BLaER1 treated with 17β-estradiol and CSF1 and Interleukin-3, amounts not matched to agents 10 nM and 100 nM (cell line): ENCODE measurements at regions not wholly inside any gene's neighbourhood (a gene's known extent, or its start where the extent isn't known, plus 50 kb on each side); places are given as distances from the start of the nearest gene placed in this dataset.

Experiments
- H3K27ac ChIP-seq, 11 experiments: shearing (Covaris generic); formaldehyde crosslinking; 2 replicates each; pipeline ENCODE4 v1.8.1; 2022
- H3K27me3 ChIP-seq, 11 experiments: shearing (Covaris generic); formaldehyde crosslinking; 2 replicates each; pipeline ENCODE4 v1.8.1; 2022
- H3K36me3 ChIP-seq, 11 experiments: shearing (Covaris generic); formaldehyde crosslinking; 2 replicates each; pipeline ENCODE4 v1.8.1; 2022
- H3K4me1 ChIP-seq, 10 experiments: shearing (Covaris generic); formaldehyde crosslinking; 2 replicates each; pipeline ENCODE4 v1.8.1; 2022
- H3K4me2 ChIP-seq, 11 experiments: shearing (Covaris generic); formaldehyde crosslinking; 2 replicates each; pipeline ENCODE4 v1.8.1; 2022
- H3K4me3 ChIP-seq, 10 experiments: shearing (Covaris generic); formaldehyde crosslinking; 2 replicates each; pipeline ENCODE4 v1.8.1; 2022
- H3K9ac ChIP-seq, 11 experiments: shearing (Covaris generic); formaldehyde crosslinking; 2 replicates each; pipeline ENCODE4 v1.8.1; 2022
- H3K9me3 ChIP-seq, 11 experiments: shearing (Covaris generic); formaldehyde crosslinking; replicated peaks in 1 of 11; 2 replicates each; pipeline ENCODE4 v1.8.1; 2022
- H4K20me1 ChIP-seq, 11 experiments: shearing (Covaris generic); formaldehyde crosslinking; 2 replicates each; pipeline ENCODE4 v1.8.1; 2022
- Cebpa-rat ChIP-seq, 11 experiments: shearing (Covaris generic); IDR thresholded peaks; 2 replicates each; pipeline ENCODE4 v1.8.1; 2022

- TF ChIP-seq Cebpa-rat (IDR thresholded peaks at IDR 0.05) = no peak
- Histone ChIP-seq H3K4me1 (peaks cover 0 to 31% (median 17%) of the 10 kb centered on the region in 10 experiments; a peak in 14 of 20 replicates), H3K4me3 (no peak overlapping the region), H4K20me1 (peaks cover 0 to 20% (median 7%) of the 10 kb centered on the region in 11 experiments; a peak in 10 of 22 replicates), H3K9ac (no peak overlapping the region), H3K27ac (no peak overlapping the region), H3K4me2 (no peak overlapping the region), H3K36me3 (no peaks in the 10 kb centered on the region), H3K9me3 (peaks cover 0 to 7% (median 4%) of the 10 kb centered on the region in 11 experiments; a peak in 4 of 22 replicates), H3K27me3 (peaks cover 25 to 48% (median 38%) of the 10 kb centered on the region in 11 experiments)
Measured at GRCh38 chr11:70727021-70727420, 328.7 kb downstream of the CTTN start.

GRCh38 chr11:70727899-70728620 lies 329.7 kb downstream of the CTTN start:
- no peak overlapping the region for H3K9ac ChIP-seq
- peaks cover 0 to 17% (median 5%) of the 10 kb centered on the region in 11 experiments; a peak in 7 of 22 replicates for H4K20me1 ChIP-seq
- H3K36me3 ChIP-seq = no peaks in the 10 kb centered on the region
- H3K4me3 ChIP-seq = no peak overlapping the region
- no peak for TF ChIP-seq Cebpa-rat (IDR thresholded peaks at IDR 0.05)
- no peak overlapping the region for H3K27ac ChIP-seq
- H3K27me3 ChIP-seq = peaks cover 15 to 37% (median 28%) of the 10 kb centered on the region in 11 experiments
- H3K4me1 ChIP-seq = peaks cover 0 to 31% (median 17%) of the 10 kb centered on the region in 10 experiments; a peak in 14 of 20 replicates
- H3K4me2 ChIP-seq = no peak overlapping the region
- peaks cover 0 to 7% (median 4%) of the 10 kb centered on the region in 11 experiments; a peak in 4 of 22 replicates for H3K9me3 ChIP-seq

- no peak for TF ChIP-seq Cebpa-rat (IDR thresholded peaks at IDR 0.05)
- Histone ChIP-seq H3K9me3 (peaks cover 0 to 7% (median 0%) of the 10 kb centered on the region in 11 experiments; a peak in 3 of 22 replicates), H3K27ac (no peak overlapping the region), H3K4me3 (no peak overlapping the region), H3K9ac (no peak overlapping the region), H3K27me3 (peaks cover 0 to 19% (median 9%) of the 10 kb centered on the region in 11 experiments; a peak in 14 of 22 replicates), H4K20me1 (peaks cover 0 to 19% (median 4%) of the 10 kb centered on the region in 11 experiments; a peak in 7 of 22 replicates), H3K4me1 (peaks cover 0 to 23% (median 11%) of the 10 kb centered on the region in 10 experiments; a peak in 14 of 20 replicates), H3K36me3 (no peaks in the 10 kb centered on the region), H3K4me2 (no peak overlapping the region)
Measured at GRCh38 chr11:70729949-70730348, 331.6 kb downstream of the CTTN start.

- no peaks in the 10 kb centered on the region for H3K36me3 ChIP-seq
- no peak for TF ChIP-seq Cebpa-rat (IDR thresholded peaks at IDR 0.05)
- H3K9ac ChIP-seq = no peak overlapping the region
- peaks cover 0 to 19% (median 7%) of the 10 kb centered on the region in 10 experiments; a peak in 14 of 20 replicates for H3K4me1 ChIP-seq
- H3K9me3 ChIP-seq = peaks cover 0 to 7% (median 0%) of the 10 kb centered on the region in 11 experiments; a peak in 3 of 22 replicates
- no peak overlapping the region for H3K27ac ChIP-seq
- no peak overlapping the region for H3K4me2 ChIP-seq
- peaks cover 0 to 19% (median 1%) of the 10 kb centered on the region in 11 experiments; a peak in 7 of 22 replicates for H4K20me1 ChIP-seq
- peaks cover 0 to 15% (median 6%) of the 10 kb centered on the region in 11 experiments; a peak in 11 of 22 replicates for H3K27me3 ChIP-seq
- no peak overlapping the region for H3K4me3 ChIP-seq
Measured at GRCh38 chr11:70730411-70730810, 332.1 kb downstream of the CTTN start.

- peaks cover 0 to 7% (median 0%) of the 10 kb centered on the region in 11 experiments; a peak in 3 of 22 replicates for H3K9me3 ChIP-seq
Measured at GRCh38 chr11:70731271-70732022, 333.1 kb downstream of the CTTN start.

GRCh38 chr11:70732023-70732880 lies 333.9 kb downstream of the CTTN start:
- Histone ChIP-seq H3K36me3 (no peaks in the 10 kb centered on the region), H3K4me3 (no peak overlapping the region), H3K27me3 (peaks cover 0 to 14% (median 0%) of the 10 kb centered on the region in 11 experiments; a peak in 1 of 22 replicates), H3K4me2 (no peak overlapping the region), H4K20me1 (peaks cover 0 to 19% (median 0%) of the 10 kb centered on the region in 11 experiments; a peak in 4 of 22 replicates), H3K9ac (no peak overlapping the region), H3K4me1 (peaks cover 0 to 27% (median 8%) of the 10 kb centered on the region in 10 experiments; a peak in 10 of 20 replicates), H3K27ac (no peak overlapping the region), H3K9me3 (peaks cover 0 to 4% (median 0%) of the 10 kb centered on the region in 11 experiments; a peak in 1 of 22 replicates)
- TF ChIP-seq Cebpa-rat (IDR thresholded peaks at IDR 0.05) = no peak

More at GRCh38 chr11:70731271-70732022, 333.1 kb downstream of the CTTN start:
- Histone ChIP-seq H3K4me2 (no peak overlapping the region), H3K9ac (no peak overlapping the region), H4K20me1 (peaks cover 0 to 19% (median 0%) of the 10 kb centered on the region in 11 experiments; a peak in 4 of 22 replicates), H3K27ac (no peak overlapping the region), H3K4me1 (peaks cover 0 to 19% (median 1%) of the 10 kb centered on the region in 10 experiments; a peak in 6 of 20 replicates), H3K27me3 (peaks cover 0 to 12% (median 0%) of the 10 kb centered on the region in 11 experiments; a peak in 3 of 22 replicates), H3K36me3 (no peaks in the 10 kb centered on the region), H3K4me3 (no peak overlapping the region)
- no peak for TF ChIP-seq Cebpa-rat (IDR thresholded peaks at IDR 0.05)

- Histone ChIP-seq H3K9ac (no peak overlapping the region), H3K4me2 (no peak overlapping the region), H3K9me3 (no peaks in the 10 kb centered on the region), H4K20me1 (peaks cover 0 to 19% (median 0%) of the 10 kb centered on the region in 11 experiments; a peak in 4 of 22 replicates), H3K4me3 (no peak overlapping the region), H3K36me3 (no peaks in the 10 kb centered on the region), H3K27me3 (peaks cover 0 to 17% (median 0%) of the 10 kb centered on the region in 11 experiments; a peak in 2 of 22 replicates), H3K27ac (no peak overlapping the region), H3K4me1 (peaks cover 0 to 31% (median 9%) of the 10 kb centered on the region in 10 experiments; a peak in 10 of 20 replicates)
- TF ChIP-seq Cebpa-rat (IDR thresholded peaks at IDR 0.05) = no peak
Measured at GRCh38 chr11:70732881-70733196, 334.5 kb downstream of the CTTN start.
